Embryonic facial prominence (tissue), 1 donor: ENCODE measurements at regions not wholly inside any gene's neighbourhood (a gene's known extent, or its start where the extent isn't known, plus 50 kb on each side); places are given as distances from the start of the nearest gene placed in this dataset.

Source experiments
- DNase-seq: peaks from one replicate; pipeline ENCODE4 v3.0.0-alpha.2; 2016; ENCODE audit errors: extremely low spot score

DNA sequence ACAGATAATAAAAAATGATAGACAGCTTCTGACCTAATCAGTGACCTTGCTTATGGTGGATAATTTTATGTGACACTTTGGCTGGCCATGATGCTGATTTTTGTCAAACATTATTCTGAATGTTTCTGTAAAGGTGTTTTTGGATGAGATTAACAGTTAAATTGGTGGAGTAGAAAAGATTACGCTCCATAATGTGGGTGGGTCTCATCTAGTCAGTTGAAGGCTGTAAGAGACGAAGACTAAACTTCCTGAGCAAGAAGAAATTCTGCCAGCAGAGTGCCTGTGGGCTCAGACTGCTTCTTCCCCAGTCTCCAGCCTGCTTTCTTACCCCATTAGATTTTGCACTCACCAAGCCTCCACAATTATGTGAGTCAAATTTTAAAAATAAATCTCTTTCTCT, 214.9 kb upstream of the ITGA4 start:
- no peak for DNase-seq

DNA sequence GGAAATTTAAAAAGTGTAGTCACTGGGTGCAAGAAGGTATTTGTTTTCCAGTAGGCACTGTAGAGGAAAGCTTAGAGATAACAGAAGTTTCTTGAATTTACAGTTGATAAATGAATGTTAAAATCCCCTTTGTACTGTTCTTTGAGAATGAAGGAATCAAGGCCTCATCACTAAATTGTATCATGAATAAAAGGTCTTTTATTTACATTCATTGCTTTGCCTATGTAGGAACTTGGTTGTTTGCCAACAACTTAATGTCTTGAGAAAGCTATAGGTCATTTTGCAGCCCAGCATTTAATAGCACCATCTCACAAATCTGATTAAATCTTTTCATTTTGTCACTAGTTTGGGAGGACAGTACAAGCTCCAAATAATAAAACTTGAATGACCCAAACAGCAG, 213.9 kb upstream of the ITGA4 start:
- DNase-seq: no peak

DNA sequence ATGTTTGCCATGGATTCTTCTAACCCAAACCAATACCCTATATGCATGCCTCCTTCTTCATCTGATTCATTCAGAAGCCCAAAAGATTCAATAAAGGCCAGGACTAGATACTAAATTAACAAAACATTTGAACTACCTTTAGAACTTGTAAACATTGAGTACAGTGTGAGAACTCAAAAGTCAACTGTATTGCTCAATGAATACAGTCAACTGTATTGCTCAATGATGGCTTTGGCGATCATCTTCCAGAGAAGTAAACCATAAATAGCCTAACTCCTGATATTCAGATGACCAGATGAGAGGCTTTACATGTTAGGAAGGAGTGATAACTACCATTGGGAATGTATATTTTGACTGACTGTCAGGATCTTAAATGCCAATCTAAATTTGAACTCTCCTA, 206.5 kb upstream of the ITGA4 start:
- no peak for DNase-seq

DNA sequence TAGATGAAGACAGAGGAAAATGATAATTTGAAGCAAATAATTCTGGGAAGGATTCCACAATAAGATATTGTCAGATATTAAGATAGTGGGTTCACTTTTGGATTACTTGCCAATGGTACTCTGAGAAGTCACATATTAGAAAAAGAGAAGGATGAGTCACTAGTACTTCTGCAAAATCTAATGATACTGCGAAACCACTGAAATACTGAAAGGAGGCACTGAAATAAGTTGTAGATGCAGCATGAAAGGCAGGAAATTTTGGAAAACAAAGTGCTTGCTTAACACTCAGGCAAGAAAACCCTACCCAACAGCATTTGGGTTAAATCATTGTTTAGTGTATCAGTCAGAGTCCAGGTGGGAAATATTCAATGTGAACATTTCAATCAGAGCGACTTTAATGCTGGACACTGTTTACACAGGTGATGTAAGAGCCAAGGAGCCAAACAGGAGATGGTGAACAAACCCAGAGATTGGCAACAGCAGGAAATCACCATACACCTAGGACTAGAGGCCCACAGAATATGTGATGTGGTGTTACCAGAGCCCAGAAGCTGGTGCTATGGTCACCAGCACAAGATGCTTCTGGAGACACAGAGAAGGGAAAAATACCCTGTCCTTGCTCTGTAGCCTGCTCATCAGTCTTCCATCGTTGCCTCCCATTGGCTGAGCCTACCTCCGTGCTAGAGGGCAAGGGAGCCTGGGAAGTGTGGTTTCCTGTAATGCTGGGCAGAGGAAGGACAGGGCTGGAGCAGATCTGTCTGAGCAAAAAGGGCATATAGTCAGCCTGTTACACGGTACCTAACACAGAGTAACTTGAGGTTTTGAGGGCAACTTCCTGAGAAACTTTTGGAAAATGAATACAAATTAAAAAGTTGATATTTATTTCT, 204.7 kb upstream of the ITGA4 start:
- DNase-seq: no peak

DNA sequence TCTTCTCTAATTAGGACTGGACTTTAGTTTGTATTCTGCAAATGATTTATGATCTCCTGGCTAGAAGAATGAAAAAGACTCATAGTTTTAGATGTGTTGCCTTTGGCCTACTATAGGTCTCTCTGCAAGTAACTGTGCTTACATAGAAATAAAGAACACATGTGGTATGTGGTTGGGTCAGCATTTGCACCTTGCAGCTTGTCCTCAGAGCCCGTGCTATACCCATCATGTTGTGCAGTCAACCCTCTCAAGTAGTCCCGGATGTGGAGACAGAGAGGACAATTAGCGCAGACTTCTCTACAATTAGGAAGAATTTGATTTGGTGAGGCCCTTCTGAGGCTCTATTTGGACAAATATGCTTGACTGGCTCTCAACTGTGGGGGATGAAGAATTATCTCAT, 203.7 kb upstream of the ITGA4 start:
- no peak for DNase-seq

GRCh38 chr2:181255651-181256050, 201.5 kb upstream of the ITGA4 start:
- no peak for DNase-seq

DNA sequence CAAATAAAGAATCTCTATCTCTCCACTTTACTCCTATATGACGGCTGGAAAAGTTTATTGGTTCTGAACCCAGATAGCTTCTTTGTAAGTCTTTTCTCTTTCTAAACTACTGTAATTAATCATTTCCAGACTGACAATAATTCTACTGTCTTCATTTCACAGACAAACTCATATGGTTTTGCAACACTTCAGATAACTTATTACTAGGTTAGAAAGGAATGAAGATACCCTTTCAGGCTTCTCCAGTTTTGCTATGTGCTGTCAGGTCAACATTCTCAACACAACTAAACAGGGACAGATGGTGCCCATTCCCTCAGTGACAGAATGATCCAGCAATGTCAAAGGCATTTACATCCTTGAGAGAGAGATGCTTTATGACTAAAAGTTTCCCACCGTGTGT, 198.5 kb upstream of the ITGA4 start:
- no peak for DNase-seq

DNA sequence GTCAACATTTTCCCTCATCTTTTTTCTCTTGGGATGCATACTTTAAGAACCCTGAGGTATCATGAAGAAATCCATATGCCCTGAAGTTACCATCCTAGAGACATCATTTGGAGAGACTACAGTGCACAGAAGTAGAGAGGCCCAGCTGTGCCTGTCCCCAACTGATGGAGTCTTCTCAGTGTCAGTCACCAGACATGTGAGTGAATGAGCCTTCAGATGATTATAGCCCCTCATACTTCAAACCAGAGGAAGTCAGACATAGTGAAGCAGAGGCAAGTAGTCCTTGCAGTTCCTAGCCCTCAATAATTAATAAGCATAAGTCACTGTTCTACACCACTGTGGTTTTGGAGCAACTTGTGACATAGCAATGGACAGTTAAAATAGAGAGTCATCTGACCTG, 194.4 kb upstream of the ITGA4 start:
- DNase-seq: no peak

- DNase-seq: no peak
Observed at GRCh38 chr2:181264001-181264400, 193.2 kb upstream of the ITGA4 start.

DNA sequence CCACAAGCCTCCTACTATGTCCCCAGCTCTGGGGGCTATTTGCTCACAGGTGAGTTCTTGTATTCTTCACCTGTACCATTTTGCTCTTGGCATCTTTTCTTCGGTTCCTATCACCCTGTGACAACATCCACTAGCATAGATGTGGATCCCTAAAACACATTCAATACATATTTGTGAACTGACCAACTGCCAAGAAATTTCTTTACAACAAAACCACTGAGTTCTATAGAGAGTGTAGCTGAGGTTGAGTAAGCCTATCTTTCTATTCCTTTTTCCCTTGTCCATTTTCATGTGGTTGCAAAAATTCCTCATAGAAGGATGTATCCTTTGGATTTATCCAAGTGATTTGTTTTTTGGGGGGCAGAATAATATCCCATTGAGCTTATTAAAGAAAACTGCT, 192.7 kb upstream of the ITGA4 start:
- no peak for DNase-seq

GRCh38 chr2:181266614-181267013, 190.6 kb upstream of the ITGA4 start:
- DNase-seq: no peak

DNA sequence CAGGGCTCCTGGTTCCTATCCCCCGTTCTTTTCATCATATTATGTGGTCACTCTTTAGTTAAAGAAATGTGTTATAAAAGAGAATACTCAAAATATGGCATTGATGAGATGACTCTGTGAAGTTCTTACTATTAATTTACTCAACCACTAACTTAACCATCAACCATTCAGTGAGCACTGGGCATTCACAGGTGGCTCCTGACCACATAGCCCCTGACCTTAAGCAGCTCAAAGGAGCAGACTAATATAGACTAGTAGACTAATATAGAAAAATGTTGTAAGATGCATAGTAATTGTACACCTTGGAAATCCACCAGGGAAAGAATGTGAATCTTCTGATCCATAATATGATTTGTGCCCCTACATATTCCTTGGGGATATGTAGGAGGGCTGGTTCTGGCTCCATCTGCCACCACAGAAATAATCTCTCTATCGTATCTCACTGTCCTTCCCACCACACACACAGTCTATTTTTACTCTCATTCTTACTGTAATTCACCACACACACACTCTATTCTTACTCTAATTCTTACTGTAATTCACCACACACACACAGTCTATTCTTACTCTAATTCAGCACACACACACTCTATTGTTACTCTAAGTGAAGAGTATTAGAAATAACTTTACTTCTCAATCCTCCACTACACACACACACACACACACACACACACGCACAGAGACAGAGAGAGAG, 188.9 kb upstream of the ITGA4 start:
- DNase-seq: no peak

DNA sequence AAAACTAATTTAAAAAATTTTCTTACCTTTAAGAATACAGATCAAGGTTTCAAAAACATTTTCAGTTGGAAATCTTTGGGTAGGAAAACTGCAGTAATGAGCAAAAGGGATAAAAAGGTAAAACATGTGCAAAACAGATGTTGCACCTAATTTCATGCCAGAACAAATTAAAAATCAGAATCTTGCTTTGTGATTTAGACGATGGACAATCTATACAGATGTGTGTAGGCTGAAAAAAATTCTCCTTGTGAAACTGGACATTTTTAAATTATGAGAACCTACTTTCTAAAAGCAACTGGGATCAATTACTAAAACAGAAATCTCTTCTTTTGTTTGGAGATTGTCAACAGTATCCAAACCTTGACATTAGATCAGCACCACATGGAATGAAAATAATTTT, 183.2 kb upstream of the ITGA4 start:
- DNase-seq: no peak

GRCh38 chr2:181275643-181276070, 181.5 kb upstream of the ITGA4 start:
- DNase-seq: no peak

GRCh38 chr2:181281206-181281832, 175.9 kb upstream of the ITGA4 start:
- no peak for DNase-seq

DNA sequence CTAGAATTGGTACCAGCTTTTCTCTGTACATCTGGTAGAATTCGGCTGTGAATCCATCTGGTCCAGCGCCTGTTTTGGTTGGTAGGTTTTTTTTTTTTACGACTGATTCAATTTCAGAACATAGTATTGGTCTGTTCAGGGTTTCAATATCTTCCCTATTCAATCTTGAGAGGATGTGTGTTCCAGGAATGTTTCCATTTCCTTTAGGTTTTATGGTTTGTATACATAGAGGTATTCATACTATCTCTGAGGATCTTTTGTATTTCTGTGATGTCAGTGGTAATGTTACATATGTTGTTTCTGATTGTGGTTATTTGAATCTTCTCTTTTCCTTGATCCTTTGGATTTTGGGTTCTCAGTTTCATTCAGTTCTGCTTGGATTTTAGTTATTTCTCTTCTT, 172.1 kb upstream of the ITGA4 start:
- no peak for DNase-seq

- DNase-seq: no peak
Observed at GRCh38 chr2:181289698-181290097, 167.5 kb upstream of the ITGA4 start.

GRCh38 chr2:181290182-181290581, 167.0 kb upstream of the ITGA4 start:
- no peak for DNase-seq

DNA sequence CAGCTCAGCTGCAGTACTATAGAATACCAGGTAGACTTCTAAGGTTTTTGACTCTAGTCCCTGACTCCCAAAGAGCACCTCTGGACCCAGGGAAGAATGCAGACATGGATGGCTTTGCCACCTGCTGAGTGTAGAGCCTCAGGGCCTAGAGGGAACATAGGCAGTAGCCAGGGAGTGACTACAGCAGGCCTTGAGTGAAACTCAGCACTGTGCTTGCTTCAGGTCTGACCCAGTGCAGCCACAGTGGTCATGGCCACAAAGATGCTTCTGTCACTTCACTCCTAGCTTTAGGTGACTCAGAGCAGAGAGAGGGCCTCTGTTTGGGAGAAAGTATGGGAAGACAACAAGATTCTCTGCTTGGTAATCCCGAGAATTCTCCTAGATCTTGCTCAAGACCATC, 162.2 kb upstream of the ITGA4 start:
- no peak for DNase-seq

- DNase-seq: no peak
Observed at GRCh38 chr2:181300600-181301291, 156.4 kb upstream of the ITGA4 start.

DNA sequence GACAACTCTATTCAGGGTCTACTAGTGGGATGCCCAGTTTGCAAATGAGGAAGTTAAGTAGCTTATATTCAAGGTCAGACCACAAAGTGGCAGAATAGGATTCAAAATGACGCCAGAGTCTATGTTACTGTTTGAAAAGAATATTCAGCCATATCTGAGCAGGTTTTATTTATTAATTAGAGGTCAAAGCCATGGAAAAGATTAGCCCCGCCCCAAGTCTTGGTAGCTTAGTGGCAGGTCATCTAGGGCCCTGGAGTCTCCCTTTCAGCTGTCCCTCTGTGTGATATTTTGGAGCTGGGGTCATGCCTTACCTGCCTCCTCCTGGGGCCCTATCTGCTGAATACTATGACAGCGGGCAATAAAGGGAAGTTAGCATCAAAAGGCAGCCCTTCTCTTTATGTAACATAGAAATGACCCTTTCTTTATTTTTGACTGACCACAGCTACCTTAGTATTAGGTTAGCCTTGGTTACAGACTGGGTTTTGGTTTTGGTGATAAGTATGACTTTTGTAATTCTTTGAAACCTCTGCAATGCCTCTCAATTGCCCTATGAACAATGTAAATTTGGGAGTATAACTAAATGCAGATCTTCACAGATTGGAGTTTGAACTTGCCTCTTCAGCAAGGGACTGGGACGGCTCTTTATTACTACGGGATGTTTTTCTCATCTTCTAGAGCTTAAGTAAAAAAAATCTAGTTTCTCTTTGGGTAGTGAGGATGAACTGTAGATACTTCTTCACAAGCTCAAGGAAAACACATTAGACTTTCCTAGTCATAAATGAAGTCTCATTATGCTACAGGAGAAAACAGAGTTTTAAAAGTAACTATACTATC, 153.0 kb upstream of the ITGA4 start:
- no peak for DNase-seq
